ENCODE measurements at regions not wholly inside any gene's neighbourhood (a gene's known extent, or its start where the extent isn't known, plus 50 kb on each side); places are given as distances from the start of the nearest gene placed in this dataset.

GRCh38 chr4:123284168-123284567 is 112.4 kb upstream of the SPRY1 start:
- Histone ChIP-seq H3K27me3 (replicated peaks; ENCODE audit: insufficient read depth) (no peaks in the 10 kb centered on the region), H3K36me3 (no peaks in the 10 kb centered on the region), H3K27ac (no peak overlapping the region), H3K4me1 (replicated peaks) (no peaks in the 10 kb centered on the region), H3K4me3 (no peak overlapping the region), H3K9me3 (no peaks in the 10 kb centered on the region)
- 3% methylated on average over 2 of the region's 2 CpGs for WGBS
- intact Hi-C loops (cut with DNase I) = no loop called here
- no peak for DNase-seq (ENCODE audit: low spot score)
- TF ChIP-seq POLR2AphosphoS5 (IDR thresholded peaks at IDR 0.05) = peak; percentile 55
- no peak for TF ChIP-seq CTCF (IDR thresholded peaks at IDR 0.05)
- TF ChIP-seq POLR2A (IDR thresholded peaks at IDR 0.05) = no peak

- no peak for DNase-seq (ENCODE audit: low spot score)
- TF ChIP-seq POLR2AphosphoS5 (IDR thresholded peaks at IDR 0.05) = no peak
- no peak overlapping the region for H3K27ac ChIP-seq
- intact Hi-C loops (cut with DNase I) = no loop called here
- no peaks in the 10 kb centered on the region for H3K27me3 ChIP-seq (replicated peaks; ENCODE audit: insufficient read depth)
- H3K9me3 ChIP-seq = no peaks in the 10 kb centered on the region
- H3K36me3 ChIP-seq = no peaks in the 10 kb centered on the region
- H3K4me3 ChIP-seq = no peak overlapping the region
- WGBS = 95% methylated on average over 2 of the region's 2 CpGs
- H3K4me1 ChIP-seq (replicated peaks) = no peaks in the 10 kb centered on the region
Measured at GRCh38 chr4:123286903-123287466, 109.6 kb upstream of the SPRY1 start.

GRCh38 chr4:123288309-123289025 is 108.1 kb upstream of the SPRY1 start:
- WGBS = 85% methylated on average over 3 of the region's 3 CpGs
- Histone ChIP-seq H3K27me3 (replicated peaks; ENCODE audit: insufficient read depth) (no peaks in the 10 kb centered on the region), H3K9me3 (no peaks in the 10 kb centered on the region), H3K36me3 (no peaks in the 10 kb centered on the region), H3K4me1 (replicated peaks) (no peaks in the 10 kb centered on the region), H3K4me3 (no peak overlapping the region), H3K27ac (no peak overlapping the region)
- TF ChIP-seq POLR2AphosphoS5 (IDR thresholded peaks at IDR 0.05) = no peak
- TF ChIP-seq POLR2A (IDR thresholded peaks at IDR 0.05) = no peak
- no peak for TF ChIP-seq CTCF (IDR thresholded peaks at IDR 0.05)
- intact Hi-C loops (cut with DNase I) = no loop called here
- no peak for DNase-seq (ENCODE audit: low spot score)

- no peaks in the 10 kb centered on the region for H3K4me1 ChIP-seq (replicated peaks)
- intact Hi-C loops (cut with DNase I) = no loop called here
- H3K4me3 ChIP-seq = no peak overlapping the region
- TF ChIP-seq POLR2A (IDR thresholded peaks at IDR 0.05) (no peak), CTCF (IDR thresholded peaks at IDR 0.05) (no peak), POLR2AphosphoS5 (IDR thresholded peaks at IDR 0.05) (no peak)
- no peaks in the 10 kb centered on the region for H3K36me3 ChIP-seq
- H3K9me3 ChIP-seq = no peaks in the 10 kb centered on the region
- H3K27ac ChIP-seq = no peak overlapping the region
- no peaks in the 10 kb centered on the region for H3K27me3 ChIP-seq (replicated peaks; ENCODE audit: insufficient read depth)
- no peak for DNase-seq (ENCODE audit: low spot score)
Measured at GRCh38 chr4:123291329-123291728, 105.3 kb upstream of the SPRY1 start.

- Histone ChIP-seq H3K4me1 (replicated peaks) (no peaks in the 10 kb centered on the region), H3K27ac (no peak overlapping the region), H3K4me3 (no peak overlapping the region), H3K9me3 (no peaks in the 10 kb centered on the region), H3K27me3 (replicated peaks; ENCODE audit: insufficient read depth) (no peaks in the 10 kb centered on the region), H3K36me3 (no peaks in the 10 kb centered on the region)
- DNase-seq (ENCODE audit: low spot score) = no peak
- intact Hi-C loops (cut with DNase I) = no loop called here
- no peak for TF ChIP-seq POLR2A (IDR thresholded peaks at IDR 0.05)
- no peak for TF ChIP-seq CTCF (IDR thresholded peaks at IDR 0.05)
- no peak for TF ChIP-seq POLR2AphosphoS5 (IDR thresholded peaks at IDR 0.05)
- 94% methylated on average over 2 of the region's 2 CpGs for WGBS
Measured at GRCh38 chr4:123297836-123298235, 98.8 kb upstream of the SPRY1 start.
